NCI-H2227 (cell line): ENCODE measurements at regions not wholly inside any gene's neighbourhood (a gene's known extent, or its start where the extent isn't known, plus 50 kb on each side); places are given as distances from the start of the nearest gene placed in this dataset.
"Not testable (repeated sequence)": the region's sequence is repeated elsewhere in the genome, so short reads cannot be mapped to it uniquely, and the experiment has no call there.

Experiments used
- DNase-seq: peaks from one replicate; lab custom pipeline; 2025; ENCODE audit not compliant: unreplicated experiment; lab: John Stamatoyannopoulos, UW

- DNase-seq, result no peak
Measured at GRCh38 chr2:49861821-49862220, 707.5 kb upstream of the FSHR start.

- DNase-seq, result no peak
Measured at GRCh38 chr2:49860834-49861233, 706.5 kb upstream of the FSHR start.

DNA sequence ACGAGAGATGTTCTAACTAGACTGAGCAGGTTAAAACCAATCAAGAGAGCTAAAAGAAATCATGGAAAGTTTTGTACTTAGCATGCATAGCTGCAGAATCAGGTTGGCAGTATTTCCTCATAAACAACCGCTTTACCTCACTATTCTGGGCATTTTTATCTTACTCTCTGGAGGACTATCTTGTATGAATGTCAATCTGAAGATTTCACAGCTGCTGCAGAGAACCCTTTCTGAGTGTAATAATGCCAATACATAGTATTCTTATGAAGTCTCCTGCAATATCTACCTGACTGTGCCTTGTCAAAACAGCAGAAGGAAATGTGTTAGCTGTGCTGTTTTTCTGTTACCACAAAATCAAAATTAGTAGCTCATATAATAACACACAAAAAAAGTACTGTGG lies 705.9 kb upstream of the FSHR start:
- DNase-seq, result no peak

GRCh38 chr2:49858657-49859056 lies 704.3 kb upstream of the FSHR start:
- no peak for DNase-seq

DNA sequence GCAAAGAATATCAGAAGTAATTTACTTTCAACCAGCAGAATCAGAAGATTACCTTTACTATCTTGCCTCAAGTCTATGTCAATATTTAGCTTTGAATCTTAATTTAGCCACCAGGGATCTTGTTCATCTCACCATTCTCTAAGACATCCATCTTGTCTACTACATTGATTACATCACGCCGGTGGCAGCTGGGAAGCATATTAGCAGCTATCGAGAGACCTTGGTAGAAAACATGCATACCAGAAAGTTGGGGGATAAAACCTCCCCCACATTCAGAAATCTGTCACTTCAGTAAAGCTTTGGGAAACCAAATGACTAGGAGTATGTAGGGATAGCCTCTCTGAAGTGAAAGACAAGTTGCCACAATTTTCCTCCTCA lies 703.8 kb upstream of the FSHR start:
- DNase-seq, result no peak

GRCh38 chr2:49857371-49858112 lies 703.2 kb upstream of the FSHR start:
- no peak for DNase-seq

- DNase-seq, result no peak
Measured at GRCh38 chr2:49845671-49846070, 691.4 kb upstream of the FSHR start.

DNA sequence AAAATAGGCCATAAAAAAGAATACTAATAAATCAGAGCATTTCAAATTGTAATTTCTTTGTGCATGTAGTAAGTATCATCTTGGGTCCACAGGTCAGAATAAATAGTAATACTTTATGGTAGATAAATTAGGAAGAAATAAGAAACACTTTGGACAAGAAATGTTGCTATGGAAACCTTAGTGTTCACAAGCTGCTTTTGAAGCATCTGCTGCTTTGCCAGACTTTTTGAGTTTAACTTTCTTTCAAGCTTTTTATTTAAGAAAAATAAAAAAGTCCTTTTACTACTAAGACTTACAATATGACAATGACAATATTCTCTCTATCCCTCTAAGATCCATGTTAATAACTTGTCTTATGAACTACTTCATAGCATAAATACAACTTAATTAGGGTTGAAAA lies 690.7 kb upstream of the FSHR start:
- no peak for DNase-seq

DNA sequence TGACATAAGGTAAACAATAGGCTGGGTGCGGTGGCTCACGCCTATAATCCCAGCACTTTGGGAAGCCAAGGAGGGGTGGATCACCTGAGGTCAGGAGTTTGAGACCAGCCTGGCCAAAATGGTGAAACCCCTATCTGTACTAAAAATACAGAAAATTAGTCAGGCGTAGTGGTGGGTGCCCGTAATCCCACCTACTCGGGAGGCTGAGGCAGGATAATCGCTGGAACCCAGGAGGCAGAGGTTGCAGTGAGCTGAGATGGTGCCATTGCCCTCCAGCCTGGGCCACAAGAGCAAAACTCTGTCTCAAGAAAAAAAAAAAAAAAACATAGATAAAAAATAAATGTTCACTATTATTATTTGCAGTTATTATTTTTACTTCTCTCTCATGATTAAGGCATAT lies 689.8 kb upstream of the FSHR start:
- not testable (repeated sequence) for DNase-seq

- DNase-seq, result no peak
Measured at GRCh38 chr2:49843314-49843713, 689.0 kb upstream of the FSHR start.

GRCh38 chr2:49840428-49840975 lies 686.2 kb upstream of the FSHR start:
- DNase-seq, result no peak

GRCh38 chr2:49839818-49840217 lies 685.5 kb upstream of the FSHR start:
- no peak for DNase-seq

- no peak for DNase-seq
Measured at GRCh38 chr2:49837561-49838293, 683.4 kb upstream of the FSHR start.

- DNase-seq, result no peak
Measured at GRCh38 chr2:49836017-49836416, 681.7 kb upstream of the FSHR start.

GRCh38 chr2:49834433-49834832 lies 680.1 kb upstream of the FSHR start:
- no peak for DNase-seq

DNA sequence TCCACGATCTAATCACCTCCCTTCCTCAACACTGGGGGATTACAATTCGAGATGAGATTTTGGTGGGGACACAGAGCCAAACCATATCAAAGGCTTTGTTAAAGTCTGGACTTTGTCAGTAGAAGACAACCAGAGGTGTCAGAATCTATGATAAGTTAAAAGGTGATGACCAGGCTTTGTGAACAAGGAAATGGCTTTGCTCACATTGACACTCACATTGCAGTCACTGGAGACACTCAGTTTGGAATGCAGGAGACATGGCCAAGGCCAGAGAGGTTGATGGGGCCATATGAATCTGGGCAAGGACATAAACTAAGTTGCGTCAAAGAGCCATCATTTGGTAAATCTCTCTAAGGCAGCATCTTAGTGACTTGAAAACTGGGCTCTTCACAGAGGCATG lies 678.2 kb upstream of the FSHR start:
- no peak for DNase-seq

- DNase-seq, result no peak
Measured at GRCh38 chr2:49831698-49832367, 677.5 kb upstream of the FSHR start.

- no peak for DNase-seq
Measured at GRCh38 chr2:49830846-49831245, 676.5 kb upstream of the FSHR start.

- DNase-seq, result no peak
Measured at GRCh38 chr2:49827366-49827765, 673.1 kb upstream of the FSHR start.

DNA sequence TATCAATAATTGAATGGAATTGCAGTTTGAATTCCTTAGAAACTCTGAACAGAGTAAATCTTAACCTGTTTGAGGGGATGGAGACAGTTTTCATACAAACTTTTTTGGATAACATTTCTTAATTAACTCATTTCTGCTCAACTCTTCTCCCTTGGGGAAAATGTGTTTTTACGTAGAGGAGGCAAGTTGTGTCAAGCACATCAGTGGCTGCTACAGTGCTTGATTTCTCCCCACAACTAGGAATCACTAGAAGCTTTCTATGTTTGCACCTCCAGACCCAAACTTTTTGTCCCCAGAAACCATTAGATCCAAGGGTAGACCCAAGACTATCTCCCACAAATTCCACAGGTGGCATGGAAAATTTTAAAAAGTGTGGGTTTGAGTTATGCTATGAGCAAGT lies 658.9 kb upstream of the FSHR start:
- no peak for DNase-seq

DNA sequence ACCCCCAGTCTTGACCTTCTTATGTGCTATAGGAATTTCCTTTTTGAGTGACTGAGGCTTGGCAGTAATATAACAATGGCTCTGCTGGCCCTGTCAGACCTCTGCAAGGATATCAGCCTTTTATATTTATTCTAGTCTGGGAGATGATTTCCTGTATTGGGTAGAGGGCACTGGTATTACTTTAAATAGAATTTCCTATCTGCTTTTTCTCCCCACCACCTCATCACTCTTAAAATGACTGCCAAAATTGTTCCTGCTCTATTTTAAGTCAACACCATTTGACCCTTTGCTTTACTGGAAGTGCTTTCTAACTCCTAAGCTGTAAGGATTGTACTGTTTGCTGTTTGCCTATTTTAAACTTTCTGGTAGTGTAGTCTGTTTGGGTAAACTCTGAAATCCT lies 658.4 kb upstream of the FSHR start:
- DNase-seq, result peak; percentile 19

DNA sequence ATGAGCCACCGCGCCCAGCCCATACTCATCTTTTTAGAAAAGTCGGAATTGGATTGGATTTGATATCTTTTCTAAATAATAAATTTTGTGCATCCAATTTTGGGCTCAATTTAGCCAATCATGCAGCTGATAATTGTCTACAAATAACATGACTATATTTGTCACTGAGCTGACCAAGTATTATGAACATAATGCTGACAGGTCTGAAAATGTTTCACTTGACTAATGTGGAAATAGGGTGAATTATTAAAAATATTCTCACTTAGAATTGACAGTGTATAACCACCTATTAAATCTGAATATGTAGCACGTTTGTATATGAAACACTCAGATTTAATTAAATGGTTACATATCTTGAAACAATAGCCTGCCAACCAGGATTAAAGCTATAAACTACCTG lies 657.2 kb upstream of the FSHR start:
- DNase-seq, result no peak
